DMS 273 (cell line): ENCODE measurements at regions not wholly inside any gene's neighbourhood (a gene's known extent, or its start where the extent isn't known, plus 50 kb on each side); places are given as distances from the start of the nearest gene placed in this dataset.

Experiments
- DNase-seq: peaks from one replicate; lab custom pipeline; 2025; ENCODE audit not compliant: unreplicated experiment; lab: John Stamatoyannopoulos, UW

DNA sequence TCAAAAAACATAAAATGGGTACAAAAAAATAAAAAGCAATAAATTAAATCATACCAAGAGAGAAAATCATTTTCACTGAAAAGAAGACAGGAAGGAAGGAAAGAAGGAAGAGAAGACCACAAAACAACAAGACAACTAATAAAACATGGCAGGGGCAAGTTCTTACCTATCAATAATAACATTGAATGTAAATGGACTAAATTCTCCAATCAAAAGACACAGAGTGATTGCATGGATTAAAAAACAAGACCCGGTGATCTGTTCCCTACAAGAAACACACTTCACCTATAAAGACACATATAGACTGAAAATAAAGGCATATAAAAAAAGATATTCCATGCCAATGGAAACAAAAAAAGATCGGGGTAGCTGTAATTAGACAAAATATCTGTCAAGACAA is 82.6 kb upstream of the CERS6 start:
- DNase-seq = no peak

DNA sequence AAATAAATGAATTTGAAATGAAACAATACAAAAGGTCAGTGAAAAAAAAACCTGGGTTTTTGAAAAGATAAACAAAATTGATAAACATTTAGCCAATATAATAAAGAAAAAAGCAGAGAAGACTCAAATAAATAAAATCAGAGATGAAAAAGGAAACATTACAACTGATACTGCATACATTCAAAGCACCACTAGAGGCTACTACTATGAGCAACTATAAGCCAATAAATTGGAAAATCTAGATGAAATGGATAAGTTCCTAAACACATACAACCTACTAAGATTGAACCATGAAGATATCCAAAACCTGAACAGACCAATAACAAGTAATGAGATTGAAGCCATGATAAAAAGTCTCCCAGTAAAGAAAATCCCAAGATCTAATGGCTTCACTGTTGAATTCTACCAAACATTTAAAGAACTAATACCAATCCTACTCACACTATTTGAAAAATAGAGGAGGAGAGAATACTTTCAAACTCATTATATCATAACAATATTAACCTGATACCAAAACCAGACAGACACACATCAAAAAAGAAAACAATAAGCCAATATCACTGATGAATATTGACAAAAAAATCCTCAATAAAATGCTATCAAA is 80.8 kb upstream of the CERS6 start:
- no peak for DNase-seq

DNA sequence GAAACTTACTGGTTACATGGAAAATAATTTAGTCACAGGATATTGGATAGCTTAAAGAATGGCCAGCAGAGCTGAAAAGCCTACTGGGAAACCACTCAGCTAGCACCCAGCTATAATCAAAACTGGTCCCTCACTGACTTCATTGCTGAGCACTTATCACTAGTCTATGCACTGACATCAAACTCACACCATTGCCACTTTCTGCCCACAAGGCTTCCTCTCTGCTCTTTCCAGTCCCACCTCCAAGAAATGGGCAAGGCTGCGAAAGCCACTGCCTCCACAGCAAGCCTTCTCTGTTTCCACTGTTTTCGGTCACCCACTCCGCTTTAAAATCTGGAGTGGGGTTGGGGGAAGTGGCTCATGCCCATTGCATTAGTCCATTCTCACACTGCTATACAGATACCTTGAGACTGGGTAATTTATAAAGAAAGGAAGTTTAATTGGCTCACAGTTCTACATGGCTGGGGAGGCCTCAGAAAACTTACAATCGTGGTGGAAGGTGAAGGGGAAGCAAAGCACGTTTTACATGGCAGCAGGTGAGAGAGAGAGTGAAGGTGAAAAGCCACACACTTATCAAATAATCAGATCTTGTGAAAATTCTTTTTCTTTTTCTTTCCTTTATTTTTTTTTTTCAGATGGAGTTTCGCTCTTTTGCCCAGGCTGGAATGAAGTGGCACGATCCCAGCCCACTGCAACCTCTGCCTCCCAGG is 77.0 kb upstream of the CERS6 start:
- no peak for DNase-seq

DNA sequence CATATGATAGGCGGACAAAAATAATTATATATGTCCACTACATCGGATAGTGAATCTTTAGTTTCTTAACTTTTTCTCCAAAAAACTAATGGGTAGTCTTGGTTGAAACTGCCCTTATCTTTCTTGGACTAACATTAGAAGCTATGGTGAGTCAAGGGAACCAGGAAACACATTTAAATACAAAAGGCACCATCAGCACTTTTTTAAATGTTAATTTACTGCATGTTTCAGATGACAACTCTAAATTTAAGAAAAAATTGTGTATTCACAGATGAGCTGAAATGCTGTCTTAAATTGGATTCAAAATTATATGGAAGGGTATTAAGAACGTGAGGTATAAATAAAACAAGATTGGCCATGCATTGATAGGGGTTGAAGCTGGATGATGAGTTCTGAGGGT is 75.6 kb upstream of the CERS6 start:
- no peak for DNase-seq

GRCh38 chr2:168392024-168392423 is 64.0 kb upstream of the CERS6 start:
- DNase-seq = no peak

- no peak for DNase-seq
Observed at GRCh38 chr2:168392797-168393196, 63.3 kb upstream of the CERS6 start.

GRCh38 chr2:168394262-168394661 is 61.8 kb upstream of the CERS6 start:
- DNase-seq = no peak

GRCh38 chr2:168396131-168396530 is 59.9 kb upstream of the CERS6 start:
- no peak for DNase-seq

DNA sequence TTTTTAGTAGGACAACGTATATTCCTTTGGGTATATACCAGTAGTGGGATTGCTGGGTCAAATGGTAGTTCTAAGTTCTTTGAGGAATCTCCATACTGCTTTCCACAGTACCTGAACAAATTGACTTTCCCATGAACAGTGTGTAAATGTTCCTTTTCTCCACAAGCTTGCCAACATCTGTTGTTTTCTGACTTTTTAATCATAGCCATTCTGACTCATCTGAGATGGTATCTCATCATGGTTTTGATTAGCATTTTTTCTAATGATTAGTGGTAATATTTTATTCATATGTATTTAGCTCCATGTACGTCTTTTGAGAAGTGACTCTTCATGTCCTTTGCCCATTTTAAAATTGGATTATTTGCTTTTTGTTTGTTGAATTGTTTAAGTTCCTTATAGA is 58.4 kb upstream of the CERS6 start:
- DNase-seq = peak; percentile 59

- DNase-seq = no peak
Observed at GRCh38 chr2:168401048-168401556, 55.0 kb upstream of the CERS6 start.

GRCh38 chr2:168401771-168402170 is 54.3 kb upstream of the CERS6 start:
- DNase-seq = no peak

- no peak for DNase-seq
Observed at GRCh38 chr2:168402531-168402930, 53.5 kb upstream of the CERS6 start.

GRCh38 chr2:168403736-168404135 is 52.3 kb upstream of the CERS6 start:
- DNase-seq = no peak

GRCh38 chr2:168404764-168405163 is 51.3 kb upstream of the CERS6 start:
- no peak for DNase-seq
